CMK (cell line): ENCODE measurements at regions not wholly inside any gene's neighbourhood (a gene's known extent, or its start where the extent isn't known, plus 50 kb on each side); places are given as distances from the start of the nearest gene placed in this dataset.

Experiments used
- DNase-seq: peaks from one replicate; pipeline ENCODE4 v3.0.0-alpha.2; 2010; ENCODE audit warnings: low read depth

DNA sequence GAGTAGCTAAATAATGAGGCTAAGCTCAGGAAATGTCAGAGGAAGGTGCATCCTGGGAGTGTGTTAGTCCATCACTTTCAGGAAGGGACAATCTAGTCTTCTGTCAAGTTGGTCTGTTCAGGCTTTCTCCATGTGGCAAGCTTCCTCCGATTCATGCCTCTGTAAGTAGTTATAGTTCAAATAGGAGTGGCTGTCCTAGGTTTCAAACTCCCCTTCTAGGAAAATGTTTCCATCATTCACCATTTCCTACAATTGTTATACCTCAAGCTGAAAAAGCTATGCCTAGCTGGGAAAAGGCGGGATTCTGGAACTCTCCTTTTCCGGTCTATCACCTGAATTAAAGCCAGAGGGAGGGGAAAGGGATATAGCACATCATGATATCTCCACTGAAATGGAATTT lies 287.7 kb upstream of the ZSWIM2 start:
- DNase-seq: no peak

DNA sequence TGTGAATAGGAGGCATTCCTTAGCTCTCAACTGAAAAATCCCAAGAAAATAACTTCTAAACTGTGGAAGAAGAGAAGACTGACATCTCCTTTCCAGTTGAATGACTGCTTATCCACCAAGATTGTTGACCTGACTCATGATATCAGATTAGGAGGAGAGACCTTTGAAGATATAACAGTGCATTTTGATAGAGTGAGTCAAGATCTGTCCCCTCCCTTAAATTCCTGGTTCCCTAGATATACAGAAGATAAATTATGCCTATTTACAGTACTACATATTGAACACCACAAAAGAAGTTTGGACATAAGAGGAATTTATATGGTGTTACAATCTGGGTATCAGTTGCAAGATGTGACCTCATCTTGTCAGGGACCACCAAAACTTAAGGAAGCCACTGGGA lies 285.3 kb upstream of the ZSWIM2 start:
- no peak for DNase-seq

GRCh38 chr2:187129868-187130267 lies 280.9 kb upstream of the ZSWIM2 start:
- DNase-seq: no peak

GRCh38 chr2:187129306-187129705 lies 280.3 kb upstream of the ZSWIM2 start:
- no peak for DNase-seq

- no peak for DNase-seq
Observed at GRCh38 chr2:187126247-187127005, 277.5 kb upstream of the ZSWIM2 start.

GRCh38 chr2:187125318-187125717 lies 276.3 kb upstream of the ZSWIM2 start:
- DNase-seq: no peak

DNA sequence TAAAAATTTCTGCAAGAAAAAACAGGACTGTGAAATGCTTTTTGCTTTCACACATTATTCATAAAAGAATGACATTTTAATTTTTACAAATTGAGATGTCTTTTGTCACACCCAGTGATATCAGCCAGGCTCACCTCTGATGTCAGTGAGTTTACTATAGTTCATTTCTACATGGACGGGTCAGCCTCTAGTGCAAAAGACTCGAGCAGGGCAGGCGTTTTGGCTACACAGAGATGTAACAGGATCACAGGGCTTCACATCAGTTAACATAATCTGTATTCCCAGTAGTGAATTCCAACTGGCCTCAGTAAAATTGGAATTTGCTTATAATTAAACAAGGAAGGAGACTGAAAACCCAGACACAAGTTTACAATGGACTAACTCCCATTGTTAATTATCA lies 275.6 kb upstream of the ZSWIM2 start:
- DNase-seq: no peak

DNA sequence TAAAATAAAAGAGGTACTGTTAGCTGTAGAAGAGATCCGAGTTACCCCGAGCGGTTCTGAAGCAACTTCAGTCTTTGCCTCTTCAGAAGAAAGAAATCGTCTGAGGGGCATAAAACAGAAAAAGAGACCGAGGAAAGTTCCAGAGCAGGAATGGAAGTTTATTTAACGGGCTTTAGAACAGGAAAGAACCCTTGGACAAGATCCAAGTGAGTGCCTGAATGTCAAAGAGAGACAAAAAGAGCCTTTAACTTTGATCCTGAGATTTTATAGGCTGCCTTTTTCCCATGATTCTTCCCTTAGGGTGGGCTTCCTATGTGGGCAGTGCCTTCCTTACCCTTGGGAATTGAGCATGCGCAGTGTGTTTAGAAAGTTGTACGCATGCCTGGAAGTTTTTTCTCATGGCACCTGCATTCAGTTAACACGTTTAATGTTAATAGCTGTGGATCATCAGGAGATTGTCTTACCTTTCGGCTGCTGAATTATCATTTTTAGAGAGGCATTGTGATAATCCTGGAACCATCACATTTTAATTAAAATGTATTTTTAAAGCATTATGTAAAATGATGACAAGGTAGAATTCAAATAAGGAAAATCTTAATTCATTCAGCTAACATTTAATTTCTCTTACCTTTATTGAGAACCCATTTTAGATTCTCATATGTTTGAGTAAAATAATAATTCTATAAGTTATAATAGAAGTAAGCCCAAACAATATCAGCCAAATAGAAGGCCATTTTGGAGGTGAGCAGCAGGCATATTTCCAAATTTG lies 269.5 kb upstream of the ZSWIM2 start:
- DNase-seq: no peak

GRCh38 chr2:187117483-187117882 lies 268.5 kb upstream of the ZSWIM2 start:
- DNase-seq: no peak

- DNase-seq: no peak
Observed at GRCh38 chr2:187115627-187116026, 266.7 kb upstream of the ZSWIM2 start.

GRCh38 chr2:187107001-187107400 lies 258.0 kb upstream of the ZSWIM2 start:
- DNase-seq: no peak

GRCh38 chr2:187105218-187105617 lies 256.2 kb upstream of the ZSWIM2 start:
- DNase-seq: no peak

DNA sequence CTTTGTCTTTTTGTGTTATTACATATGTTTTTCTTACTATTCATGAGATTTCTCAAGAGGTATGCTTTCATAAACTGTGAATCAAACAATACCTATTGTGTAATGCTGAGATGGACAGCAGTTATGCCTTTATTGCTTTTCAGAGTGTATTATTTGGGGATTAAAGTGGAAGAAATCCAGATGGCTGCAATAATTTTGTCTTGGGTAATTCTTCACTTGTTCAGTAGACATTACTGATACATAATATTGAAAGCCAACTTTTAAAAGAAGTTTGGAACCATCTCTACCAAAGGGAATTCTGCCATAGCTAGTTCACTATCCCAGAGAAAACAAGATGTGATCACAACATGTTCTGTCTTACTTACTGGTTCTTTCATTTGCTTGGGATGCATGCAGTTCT lies 253.4 kb upstream of the ZSWIM2 start:
- no peak for DNase-seq

GRCh38 chr2:187098154-187098553 lies 249.2 kb upstream of the ZSWIM2 start:
- no peak for DNase-seq

DNA sequence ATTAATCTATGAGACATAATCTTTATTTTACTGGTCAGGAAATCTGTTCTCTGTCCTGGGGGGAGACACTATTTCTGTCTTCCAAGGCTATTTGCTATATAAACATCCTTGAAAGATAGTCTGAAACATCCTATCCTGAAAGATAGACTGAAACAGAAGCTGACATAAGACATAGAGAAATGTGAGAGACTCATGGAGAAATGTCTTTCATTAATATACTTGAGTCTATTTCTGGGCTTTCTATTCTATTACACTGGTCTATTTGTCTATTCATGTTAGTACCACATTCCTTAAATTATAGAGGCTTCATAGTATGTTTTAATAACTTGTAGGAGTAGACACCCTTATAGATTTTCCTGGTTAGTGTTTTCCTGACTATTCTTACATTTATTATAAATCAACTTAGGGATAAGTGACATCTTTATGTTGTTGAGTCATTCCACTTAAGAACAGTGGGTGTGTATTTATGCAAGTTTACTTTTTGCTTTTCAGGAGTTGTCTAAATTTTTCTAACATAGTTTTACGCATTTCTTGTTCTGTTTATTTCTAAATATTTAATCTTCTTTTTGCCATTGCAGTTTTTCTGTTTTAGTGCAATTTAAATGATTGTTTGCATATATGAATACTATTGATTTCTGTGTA lies 244.9 kb upstream of the ZSWIM2 start:
- DNase-seq: no peak

- DNase-seq: no peak
Observed at GRCh38 chr2:187091664-187092063, 242.7 kb upstream of the ZSWIM2 start.

DNA sequence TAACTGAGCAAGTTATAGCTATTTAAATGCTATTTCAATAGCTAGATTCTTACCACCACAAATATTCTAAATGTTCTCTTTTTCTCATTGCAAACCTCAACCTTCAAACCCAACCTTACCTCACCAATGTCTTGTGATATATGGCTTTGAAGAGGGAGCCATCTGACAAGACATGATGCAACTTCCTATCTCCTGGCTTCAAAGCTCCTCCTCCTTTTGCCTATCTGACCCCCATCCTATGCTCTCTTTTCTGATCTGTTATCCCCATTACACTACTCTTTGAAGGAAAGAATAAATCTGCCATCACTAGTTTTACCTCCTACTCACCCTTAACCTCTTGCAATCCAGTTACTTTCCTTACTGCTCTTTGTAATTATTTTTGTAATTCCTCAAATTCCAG lies 235.6 kb upstream of the ZSWIM2 start:
- DNase-seq: no peak

GRCh38 chr2:187081461-187081860 lies 232.5 kb upstream of the ZSWIM2 start:
- DNase-seq: no peak

DNA sequence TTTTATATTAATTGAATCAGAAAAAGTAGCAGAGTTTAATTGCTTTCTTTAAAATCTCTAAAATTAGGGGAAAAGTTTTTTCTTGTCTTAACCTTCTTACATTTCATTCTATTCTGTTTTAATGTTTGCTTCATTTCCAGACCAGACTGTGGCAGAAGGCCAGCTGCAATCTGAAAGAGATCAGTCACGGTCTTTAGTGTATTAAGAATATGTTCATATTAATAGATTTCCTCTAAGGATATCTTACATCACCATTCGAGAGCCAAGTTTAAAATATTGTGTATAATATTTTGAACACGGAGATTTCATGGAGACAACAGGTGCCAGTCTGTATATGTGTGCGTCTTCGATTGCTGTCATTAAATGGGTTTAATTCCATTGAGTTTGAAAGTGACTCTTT lies 230.9 kb upstream of the ZSWIM2 start:
- DNase-seq: no peak

- no peak for DNase-seq
Observed at GRCh38 chr2:187078297-187078696, 229.3 kb upstream of the ZSWIM2 start.

GRCh38 chr2:187075671-187076070 lies 226.7 kb upstream of the ZSWIM2 start:
- no peak for DNase-seq

DNA sequence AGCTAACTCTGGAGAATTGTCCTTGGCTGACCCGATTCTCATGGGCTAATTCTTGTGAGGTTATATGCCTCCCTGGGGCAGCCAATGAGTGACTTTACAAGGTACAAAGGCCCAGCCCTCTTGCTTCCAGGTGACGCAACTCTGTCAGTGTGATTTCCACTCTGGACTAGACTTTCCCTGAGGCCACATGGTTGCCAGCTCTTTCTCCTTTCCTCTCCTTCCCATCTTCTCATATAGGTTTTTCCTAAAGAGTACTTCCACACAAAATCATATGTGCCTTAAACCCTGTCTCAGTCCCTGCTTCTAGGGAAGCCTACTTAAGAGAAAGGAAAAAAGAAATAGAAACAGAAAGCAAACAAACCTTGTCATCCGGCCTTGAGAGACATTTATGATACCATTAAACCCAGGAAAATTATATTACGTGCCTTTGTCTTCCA lies 226.2 kb upstream of the ZSWIM2 start:
- DNase-seq: no peak

- DNase-seq: no peak
Observed at GRCh38 chr2:187058198-187058597, 209.2 kb upstream of the ZSWIM2 start.
